GM06990 (cell line): ENCODE measurements at regions not wholly inside any gene's neighbourhood (a gene's known extent, or its start where the extent isn't known, plus 50 kb on each side); places are given as distances from the start of the nearest gene placed in this dataset.
"Not testable (repeated sequence)": the region's sequence is repeated elsewhere in the genome, so short reads cannot be mapped to it uniquely, and the experiment has no call there.

Experiments
- DNase-seq: peaks from one replicate; pipeline ENCODE4 v3.0.0-alpha.2; 2011; ENCODE audit not compliant: insufficient read length; ENCODE audit errors: extremely low read depth
- H3K27me3 ChIP-seq: replicated peaks from 2 replicates; pipeline ENCODE4 v1.6.0; 2011; ENCODE audit warnings: low read length; ENCODE audit not compliant: control insufficient read depth, insufficient read depth
- H3K36me3 ChIP-seq: 2 replicates; pipeline ENCODE4 v1.5.1; 2011; ENCODE audit warnings: low read length; ENCODE audit not compliant: control insufficient read depth, insufficient read depth
- H3K4me3 ChIP-seq: replicated peaks from 2 replicates; pipeline ENCODE4 v1.5.1; 2011; ENCODE audit warnings: low read depth, mild to moderate bottlenecking, control low read depth, low read length
- CTCF ChIP-seq: IDR thresholded peaks from 2 replicates; pipeline ENCODE4 v1.5.1; 2011; ENCODE audit warnings: low read length, control low read depth, mild to moderate bottlenecking, inconsistent platforms; ENCODE audit not compliant: insufficient read depth, poor library complexity, severe bottlenecking

GRCh38 chr1:69081668-69082067 lies 486.1 kb upstream of the LRRC7 start:
- Histone ChIP-seq H3K4me3 (no peak overlapping the region), H3K27me3 (no peaks in the 10 kb centered on the region), H3K36me3 (no peaks in the 10 kb centered on the region)
- no peak for DNase-seq
- TF ChIP-seq CTCF = no peak

GRCh38 chr1:69082312-69082711 lies 485.4 kb upstream of the LRRC7 start:
- H3K4me3 ChIP-seq = no peak overlapping the region
- TF ChIP-seq CTCF = no peak
- no peaks in the 10 kb centered on the region for H3K27me3 ChIP-seq
- DNase-seq = no peak
- no peaks in the 10 kb centered on the region for H3K36me3 ChIP-seq

- Histone ChIP-seq H3K27me3 (no peaks in the 10 kb centered on the region), H3K4me3 (no peak overlapping the region), H3K36me3 (no peaks in the 10 kb centered on the region)
- TF ChIP-seq CTCF = no peak
- no peak for DNase-seq
Observed at GRCh38 chr1:69086148-69086547, 481.6 kb upstream of the LRRC7 start.

GRCh38 chr1:69088571-69088970 lies 479.2 kb upstream of the LRRC7 start:
- Histone ChIP-seq H3K4me3 (no peak overlapping the region), H3K27me3 (no peaks in the 10 kb centered on the region), H3K36me3 (no peaks in the 10 kb centered on the region)
- TF ChIP-seq CTCF = no peak
- DNase-seq = no peak

- no peaks in the 10 kb centered on the region for H3K36me3 ChIP-seq
- H3K27me3 ChIP-seq = no peaks in the 10 kb centered on the region
- no peak overlapping the region for H3K4me3 ChIP-seq
- no peak for DNase-seq
- TF ChIP-seq CTCF = no peak
Observed at GRCh38 chr1:69090170-69090569, 477.6 kb upstream of the LRRC7 start.

GRCh38 chr1:69090752-69091151 lies 477.0 kb upstream of the LRRC7 start:
- no peak overlapping the region for H3K4me3 ChIP-seq
- TF ChIP-seq CTCF = no peak
- DNase-seq = no peak
- no peaks in the 10 kb centered on the region for H3K36me3 ChIP-seq
- H3K27me3 ChIP-seq = no peaks in the 10 kb centered on the region

GRCh38 chr1:69102058-69102457 lies 465.7 kb upstream of the LRRC7 start:
- H3K27me3 ChIP-seq, H3K4me3 ChIP-seq, H3K36me3 ChIP-seq, DNase-seq: not testable (repeated sequence)
